Fibroblast of lung (primary cell): ENCODE measurements at regions not wholly inside any gene's neighbourhood (a gene's known extent, or its start where the extent isn't known, plus 50 kb on each side); places are given as distances from the start of the nearest gene placed in this dataset.

Source experiments
- CTCF ChIP-seq, 2 donors: IDR thresholded peaks in 1 of 2; conservative IDR thresholded peaks in 1 of 2; 1 replicate in 1 of 2; 2 replicates in 1 of 2; pipeline ENCODE4 v1.5.1; 2011 to 2012; ENCODE audit warnings: low read length in 2 of 2, control low read depth in 1 of 2, inconsistent platforms in 1 of 2, low read depth in 1 of 2, mild to moderate bottlenecking in 1 of 2
- EZH2 ChIP-seq: IDR thresholded peaks from 2 replicates; pipeline ENCODE4 v1.5.1; 2012; ENCODE audit warnings: low read length, control low read depth, mild to moderate bottlenecking; ENCODE audit errors: missing control alignments

GRCh38 chr12:92544322-92544721 is 158.5 kb upstream of the PLEKHG7 start:
- TF ChIP-seq CTCF (conservative IDR thresholded peaks at IDR 0.05 in 1 of 2, IDR thresholded peaks at IDR 0.05 in 1 of 2; ENCODE audit: low read depth in 1 of 2, low read length in 2 of 2) = no peak
- TF ChIP-seq EZH2 = no peak
